Esophagus squamous epithelium (tissue), 4 donors: ENCODE measurements at regions not wholly inside any gene's neighbourhood (a gene's known extent, or its start where the extent isn't known, plus 50 kb on each side); places are given as distances from the start of the nearest gene placed in this dataset.

ENCODE experiments used
- POLR2A ChIP-seq, 4 donors: fragments of 450-650 bp; IDR thresholded peaks; one replicate each; pipeline ENCODE4 v1.6.1; 2017; ENCODE audit warnings: antibody characterized with exemption in 4 of 4, mild to moderate bottlenecking in 4 of 4, moderate library complexity in 3 of 4
- TF ChIP-seq, protein P1 (sequence below), 6 experiments: fragments of 450-650 bp in 4 of 6; fragments of 200-600 bp in 2 of 6; sonication (generic) in 2 of 6; IDR thresholded peaks; one replicate each; pipeline ENCODE4 v1.5.1; 2016 to 2019; ENCODE audit warnings: antibody characterized with exemption in 6 of 6, mild to moderate bottlenecking in 4 of 6, moderate library complexity in 4 of 6

DNA sequence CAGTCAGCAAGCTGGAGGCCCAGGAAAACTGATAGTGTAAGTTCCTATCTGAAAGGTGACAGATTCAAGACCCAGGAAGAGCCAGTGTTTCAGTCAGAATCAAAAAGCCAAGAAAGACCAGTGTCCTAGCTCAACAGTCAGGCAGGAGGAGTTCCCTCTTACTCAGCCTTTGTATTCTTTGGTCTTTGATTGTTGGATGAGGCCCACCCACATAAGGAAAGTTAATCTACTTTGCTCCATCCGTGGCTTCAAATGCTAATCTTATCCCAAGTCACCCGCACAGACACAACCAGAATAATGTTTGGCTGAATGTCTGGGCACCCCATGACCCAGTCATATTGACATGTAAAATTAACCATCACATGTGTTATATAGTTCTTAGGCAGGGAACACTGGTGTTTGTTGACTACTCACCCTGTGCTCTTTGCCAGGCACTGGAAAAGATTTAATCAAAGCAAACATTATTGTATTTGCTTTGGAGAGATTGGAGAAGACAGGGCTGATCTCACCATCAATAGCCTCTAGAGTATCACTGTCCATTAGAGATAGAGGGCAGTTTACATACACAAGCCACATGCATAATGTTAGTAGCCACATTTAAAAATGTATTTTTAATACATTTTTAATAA is 96.3 kb upstream of the KCNN2 start:
- no peak for TF ChIP-seq POLR2A (IDR thresholded peaks at IDR 0.05)
- TF ChIP-seq, protein P1, sequence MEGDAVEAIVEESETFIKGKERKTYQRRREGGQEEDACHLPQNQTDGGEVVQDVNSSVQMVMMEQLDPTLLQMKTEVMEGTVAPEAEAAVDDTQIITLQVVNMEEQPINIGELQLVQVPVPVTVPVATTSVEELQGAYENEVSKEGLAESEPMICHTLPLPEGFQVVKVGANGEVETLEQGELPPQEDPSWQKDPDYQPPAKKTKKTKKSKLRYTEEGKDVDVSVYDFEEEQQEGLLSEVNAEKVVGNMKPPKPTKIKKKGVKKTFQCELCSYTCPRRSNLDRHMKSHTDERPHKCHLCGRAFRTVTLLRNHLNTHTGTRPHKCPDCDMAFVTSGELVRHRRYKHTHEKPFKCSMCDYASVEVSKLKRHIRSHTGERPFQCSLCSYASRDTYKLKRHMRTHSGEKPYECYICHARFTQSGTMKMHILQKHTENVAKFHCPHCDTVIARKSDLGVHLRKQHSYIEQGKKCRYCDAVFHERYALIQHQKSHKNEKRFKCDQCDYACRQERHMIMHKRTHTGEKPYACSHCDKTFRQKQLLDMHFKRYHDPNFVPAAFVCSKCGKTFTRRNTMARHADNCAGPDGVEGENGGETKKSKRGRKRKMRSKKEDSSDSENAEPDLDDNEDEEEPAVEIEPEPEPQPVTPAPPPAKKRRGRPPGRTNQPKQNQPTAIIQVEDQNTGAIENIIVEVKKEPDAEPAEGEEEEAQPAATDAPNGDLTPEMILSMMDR (IDR thresholded peaks at IDR 0.05): no peak
